ENCODE measurements at regions not wholly inside any gene's neighbourhood (a gene's known extent, or its start where the extent isn't known, plus 50 kb on each side); places are given as distances from the start of the nearest gene placed in this dataset.

GRCh38 chr20:6845141-6845540, 77.7 kb downstream of the BMP2 start:
- TF ChIP-seq CTCF (IDR thresholded peaks at IDR 0.05) (no peak), POLR2A (IDR thresholded peaks at IDR 0.05) (no peak)
